ENCODE measurements at regions not wholly inside any gene's neighbourhood (a gene's known extent, or its start where the extent isn't known, plus 50 kb on each side); places are given as distances from the start of the nearest gene placed in this dataset.

DNA sequence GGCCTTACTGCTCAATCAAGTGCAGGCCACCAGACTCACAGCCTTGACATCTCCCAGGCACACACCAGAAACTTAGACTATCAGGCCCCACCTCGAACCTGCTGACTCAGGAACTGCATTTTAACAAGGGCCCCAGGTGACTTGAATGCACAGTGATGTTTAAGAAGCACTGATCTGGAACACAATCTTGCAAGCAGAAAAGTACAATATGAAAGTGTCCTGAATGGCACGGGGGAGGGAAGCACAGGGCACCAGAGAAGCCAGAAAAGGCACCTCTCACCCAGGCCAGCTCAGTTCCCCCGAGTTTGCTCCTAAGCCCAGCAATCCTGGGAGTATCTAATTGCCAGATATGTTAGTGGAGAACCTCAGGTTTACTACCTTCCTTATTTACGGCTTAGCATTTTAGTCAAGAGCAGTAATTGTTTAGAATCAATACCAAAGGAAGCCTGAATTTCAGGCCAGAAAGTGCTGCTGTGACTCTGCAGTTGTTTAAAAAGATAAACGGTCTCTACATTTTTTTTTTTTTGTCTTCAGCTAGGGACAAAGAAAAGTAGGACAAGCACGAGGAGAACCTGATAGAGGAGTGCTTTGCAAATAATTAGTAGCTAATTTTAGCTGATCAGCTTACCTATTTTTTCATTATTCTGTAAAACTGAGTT is 50.9 kb upstream of the CDC42BPA start:
- TF ChIP-seq, protein P1, sequence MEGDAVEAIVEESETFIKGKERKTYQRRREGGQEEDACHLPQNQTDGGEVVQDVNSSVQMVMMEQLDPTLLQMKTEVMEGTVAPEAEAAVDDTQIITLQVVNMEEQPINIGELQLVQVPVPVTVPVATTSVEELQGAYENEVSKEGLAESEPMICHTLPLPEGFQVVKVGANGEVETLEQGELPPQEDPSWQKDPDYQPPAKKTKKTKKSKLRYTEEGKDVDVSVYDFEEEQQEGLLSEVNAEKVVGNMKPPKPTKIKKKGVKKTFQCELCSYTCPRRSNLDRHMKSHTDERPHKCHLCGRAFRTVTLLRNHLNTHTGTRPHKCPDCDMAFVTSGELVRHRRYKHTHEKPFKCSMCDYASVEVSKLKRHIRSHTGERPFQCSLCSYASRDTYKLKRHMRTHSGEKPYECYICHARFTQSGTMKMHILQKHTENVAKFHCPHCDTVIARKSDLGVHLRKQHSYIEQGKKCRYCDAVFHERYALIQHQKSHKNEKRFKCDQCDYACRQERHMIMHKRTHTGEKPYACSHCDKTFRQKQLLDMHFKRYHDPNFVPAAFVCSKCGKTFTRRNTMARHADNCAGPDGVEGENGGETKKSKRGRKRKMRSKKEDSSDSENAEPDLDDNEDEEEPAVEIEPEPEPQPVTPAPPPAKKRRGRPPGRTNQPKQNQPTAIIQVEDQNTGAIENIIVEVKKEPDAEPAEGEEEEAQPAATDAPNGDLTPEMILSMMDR (optimal IDR thresholded peaks at IDR 0.05 in 1 of 3, IDR thresholded peaks at IDR 0.05 in 1 of 3, conservative IDR thresholded peaks at IDR 0.05 in 1 of 3; ENCODE audit: extremely low read depth in 1 of 3, insufficient read depth in 2 of 3, low read length in 3 of 3): no peak
- no peak for TF ChIP-seq EZH2 (IDR thresholded peaks at IDR 0.05; ENCODE audit: low read length)

Measured in keratinocyte (primary cell).